ENCODE measurements at regions not wholly inside any gene's neighbourhood (a gene's known extent, or its start where the extent isn't known, plus 50 kb on each side); places are given as distances from the start of the nearest gene placed in this dataset.

DNA sequence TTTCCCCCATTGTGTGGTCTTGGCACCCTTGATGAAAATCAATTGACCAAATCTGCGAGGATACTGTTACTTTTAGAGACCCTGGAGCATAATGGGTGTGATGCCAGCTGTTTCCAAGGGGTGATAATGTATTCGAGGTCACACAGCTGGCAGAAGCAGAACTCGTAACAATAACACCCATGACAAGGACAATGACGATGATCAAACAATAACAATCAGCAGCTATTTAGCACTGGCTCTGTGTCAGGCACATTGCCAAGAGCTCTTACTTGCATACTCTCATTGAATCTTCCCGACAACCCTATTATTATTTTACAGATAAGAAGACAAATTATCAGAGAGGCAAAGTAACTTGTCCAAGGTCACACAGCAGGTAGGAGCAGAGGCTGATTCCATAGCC, 223.7 kb upstream of the MSX2 start:
- DNase-seq (ENCODE audit: low read depth) = no peak
- TF ChIP-seq MYC (IDR thresholded peaks at IDR 0.05; ENCODE audit: low read depth, low read length) = no peak
- TF ChIP-seq, protein P1, sequence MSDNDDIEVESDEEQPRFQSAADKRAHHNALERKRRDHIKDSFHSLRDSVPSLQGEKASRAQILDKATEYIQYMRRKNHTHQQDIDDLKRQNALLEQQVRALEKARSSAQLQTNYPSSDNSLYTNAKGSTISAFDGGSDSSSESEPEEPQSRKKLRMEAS (IDR thresholded peaks at IDR 0.05; ENCODE audit: low read depth, low read length) = no peak
- TF ChIP-seq, protein P2, sequence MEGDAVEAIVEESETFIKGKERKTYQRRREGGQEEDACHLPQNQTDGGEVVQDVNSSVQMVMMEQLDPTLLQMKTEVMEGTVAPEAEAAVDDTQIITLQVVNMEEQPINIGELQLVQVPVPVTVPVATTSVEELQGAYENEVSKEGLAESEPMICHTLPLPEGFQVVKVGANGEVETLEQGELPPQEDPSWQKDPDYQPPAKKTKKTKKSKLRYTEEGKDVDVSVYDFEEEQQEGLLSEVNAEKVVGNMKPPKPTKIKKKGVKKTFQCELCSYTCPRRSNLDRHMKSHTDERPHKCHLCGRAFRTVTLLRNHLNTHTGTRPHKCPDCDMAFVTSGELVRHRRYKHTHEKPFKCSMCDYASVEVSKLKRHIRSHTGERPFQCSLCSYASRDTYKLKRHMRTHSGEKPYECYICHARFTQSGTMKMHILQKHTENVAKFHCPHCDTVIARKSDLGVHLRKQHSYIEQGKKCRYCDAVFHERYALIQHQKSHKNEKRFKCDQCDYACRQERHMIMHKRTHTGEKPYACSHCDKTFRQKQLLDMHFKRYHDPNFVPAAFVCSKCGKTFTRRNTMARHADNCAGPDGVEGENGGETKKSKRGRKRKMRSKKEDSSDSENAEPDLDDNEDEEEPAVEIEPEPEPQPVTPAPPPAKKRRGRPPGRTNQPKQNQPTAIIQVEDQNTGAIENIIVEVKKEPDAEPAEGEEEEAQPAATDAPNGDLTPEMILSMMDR (IDR thresholded peaks at IDR 0.05; ENCODE audit: low read depth, low read length) = no peak
- no peak for TF ChIP-seq POLR2A (IDR thresholded peaks at IDR 0.05; ENCODE audit: extremely low read depth, insufficient read length)
- no peak overlapping the region for H3K4me3 ChIP-seq (ENCODE audit: low read depth, low read length)

DNA sequence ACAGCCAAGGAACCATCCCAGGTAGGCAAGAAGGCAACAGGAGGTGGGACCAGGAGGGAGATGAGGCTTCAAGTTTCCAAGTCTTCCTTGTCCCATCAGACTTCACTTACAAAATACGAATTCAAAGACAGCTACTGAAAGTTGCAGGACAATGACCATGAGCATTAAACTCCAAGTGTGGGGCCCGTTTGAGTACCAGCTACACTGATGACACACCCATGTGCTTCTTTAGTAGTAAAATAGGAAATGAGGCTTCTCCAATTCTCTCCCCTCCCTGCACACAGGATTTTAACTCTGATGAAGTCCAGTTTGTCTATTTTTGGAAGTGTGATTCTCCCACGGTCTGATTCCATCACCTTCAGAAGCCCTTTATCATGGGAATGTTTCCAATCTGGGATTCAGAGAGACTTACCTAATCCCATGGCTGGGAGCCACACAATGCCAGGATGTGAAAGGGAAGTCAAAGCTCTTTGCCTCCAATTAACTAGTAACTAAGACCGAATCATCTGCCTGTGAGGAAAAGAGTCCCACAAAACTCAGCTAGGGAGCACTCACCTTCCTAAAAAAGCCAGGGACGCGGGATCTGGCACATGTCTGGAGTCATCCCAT, 222.8 kb upstream of the MSX2 start:
- TF ChIP-seq, protein P1 (IDR thresholded peaks at IDR 0.05; ENCODE audit: low read depth, low read length) = no peak
- TF ChIP-seq, protein P2 (IDR thresholded peaks at IDR 0.05; ENCODE audit: low read depth, low read length) = no peak
- TF ChIP-seq MYC (IDR thresholded peaks at IDR 0.05; ENCODE audit: low read depth, low read length) (no peak), POLR2A (IDR thresholded peaks at IDR 0.05; ENCODE audit: extremely low read depth, insufficient read length) (no peak)
- no peak overlapping the region for H3K4me3 ChIP-seq (ENCODE audit: low read depth, low read length)
- DNase-seq (ENCODE audit: low read depth) = no peak

DNA sequence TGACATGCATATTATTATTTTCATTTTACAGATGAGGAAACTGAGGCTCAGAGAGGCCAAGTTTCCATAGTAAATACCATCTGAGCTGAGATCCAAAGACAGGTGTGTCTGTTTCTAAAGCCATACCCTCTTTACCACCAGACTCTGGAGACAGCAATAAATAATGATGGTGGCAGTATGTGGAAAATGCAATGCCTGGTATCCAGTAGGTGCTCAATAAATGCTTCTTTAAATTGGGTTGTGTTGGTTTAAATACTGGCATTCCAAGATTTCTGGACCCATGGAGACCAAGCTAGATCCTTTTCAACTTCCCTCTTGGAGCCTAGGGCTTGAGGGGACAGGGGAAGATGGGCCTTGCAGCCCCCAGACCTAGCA, 221.3 kb upstream of the MSX2 start:
- no peak overlapping the region for H3K4me3 ChIP-seq (ENCODE audit: low read depth, low read length)
- DNase-seq (ENCODE audit: low read depth) = no peak
- TF ChIP-seq, protein P2 (IDR thresholded peaks at IDR 0.05; ENCODE audit: low read depth, low read length) = no peak
- TF ChIP-seq POLR2A (IDR thresholded peaks at IDR 0.05; ENCODE audit: extremely low read depth, insufficient read length) (no peak), MYC (IDR thresholded peaks at IDR 0.05; ENCODE audit: low read depth, low read length) (no peak)
- TF ChIP-seq, protein P1 (IDR thresholded peaks at IDR 0.05; ENCODE audit: low read depth, low read length) = no peak

DNA sequence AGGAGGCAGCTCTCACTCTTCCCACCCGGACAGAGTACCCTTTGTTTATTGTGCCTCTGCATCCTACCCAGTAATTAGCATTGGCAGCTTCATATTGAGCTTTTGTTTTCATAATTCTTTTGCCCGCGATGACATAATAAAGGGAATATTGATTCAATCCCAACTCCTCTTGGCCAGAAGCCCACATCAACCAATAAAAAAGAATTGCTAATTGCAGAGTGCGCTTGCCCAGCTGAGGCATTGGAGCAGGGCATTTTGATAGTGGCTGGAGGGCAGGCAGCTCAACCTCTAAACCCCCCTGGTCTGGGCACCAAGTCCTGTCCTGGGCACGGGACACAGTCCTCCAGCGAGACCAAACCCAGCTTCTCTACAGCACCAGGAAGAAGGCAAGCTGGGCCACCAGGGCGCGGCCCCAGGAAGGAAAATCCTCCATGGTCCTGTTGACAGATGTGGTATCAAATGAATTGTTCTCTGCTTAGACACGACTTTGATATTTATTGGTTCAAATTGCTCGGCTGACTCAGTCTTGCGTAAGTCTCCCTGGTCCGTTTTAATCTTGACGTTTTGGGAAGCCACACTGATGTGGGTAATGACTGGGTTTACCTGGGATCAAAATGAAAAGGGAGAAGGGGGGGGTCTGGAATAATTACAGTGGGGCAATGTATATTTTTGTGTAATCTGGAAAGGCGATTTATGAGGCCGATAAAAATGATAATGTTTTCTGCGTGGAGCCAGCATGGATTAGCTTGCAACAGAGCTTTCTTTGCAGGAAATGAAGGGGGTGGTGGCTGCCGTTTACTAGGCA, 220.7 kb upstream of the MSX2 start:
- TF ChIP-seq, protein P2 (IDR thresholded peaks at IDR 0.05; ENCODE audit: low read depth, low read length) = no peak
- TF ChIP-seq MYC (IDR thresholded peaks at IDR 0.05; ENCODE audit: low read depth, low read length) = no peak
- TF ChIP-seq, protein P1 (IDR thresholded peaks at IDR 0.05; ENCODE audit: low read depth, low read length) = no peak
- TF ChIP-seq POLR2A (IDR thresholded peaks at IDR 0.05; ENCODE audit: extremely low read depth, insufficient read length) = no peak
- DNase-seq (ENCODE audit: low read depth) = peak; percentile 56
- H3K4me3 ChIP-seq (ENCODE audit: low read depth, low read length) = no peak overlapping the region

DNA sequence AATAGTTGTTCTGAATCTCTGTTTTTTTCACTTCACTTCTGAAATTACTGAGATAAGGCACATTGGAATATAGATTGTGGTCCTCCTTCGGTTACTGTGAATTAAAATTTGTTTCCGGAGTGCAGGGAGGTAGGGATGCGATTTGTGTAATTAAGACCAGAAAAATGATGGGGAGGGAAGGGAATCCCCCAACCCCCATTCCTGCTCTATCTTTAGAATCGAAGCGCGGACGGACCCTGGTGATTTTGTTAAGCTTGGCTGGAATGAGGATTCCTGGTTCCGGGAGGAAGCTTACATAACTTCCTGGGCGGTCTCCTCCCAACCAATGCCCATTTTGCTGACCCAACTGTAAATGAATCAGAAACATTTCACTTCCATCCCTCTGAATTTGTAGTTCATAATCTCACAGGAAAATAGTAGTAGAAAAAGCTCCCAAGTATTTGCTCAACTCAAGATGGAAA, 220.1 kb upstream of the MSX2 start:
- TF ChIP-seq, protein P1 (IDR thresholded peaks at IDR 0.05; ENCODE audit: low read depth, low read length) = no peak
- no peak for TF ChIP-seq POLR2A (IDR thresholded peaks at IDR 0.05; ENCODE audit: extremely low read depth, insufficient read length)
- TF ChIP-seq, protein P2 (IDR thresholded peaks at IDR 0.05; ENCODE audit: low read depth, low read length) = no peak
- no peak for TF ChIP-seq MYC (IDR thresholded peaks at IDR 0.05; ENCODE audit: low read depth, low read length)
- H3K4me3 ChIP-seq (ENCODE audit: low read depth, low read length) = no peak overlapping the region
- DNase-seq (ENCODE audit: low read depth) = no peak
